Mesothelial cell of epicardium (in vitro differentiated cells): ENCODE measurements at regions not wholly inside any gene's neighbourhood (a gene's known extent, or its start where the extent isn't known, plus 50 kb on each side); places are given as distances from the start of the nearest gene placed in this dataset.
"Not testable (repeated sequence)": the region's sequence is repeated elsewhere in the genome, so short reads cannot be mapped to it uniquely, and the experiment has no call there.

Source experiments
- DNase-seq, 2 experiments: peaks; one replicate each; pipeline ENCODE4 v3.0.0; 2021; ENCODE audit warnings: low spot score in 2 of 2; ENCODE audit not compliant: unreplicated experiment in 2 of 2
- H3K27ac Mint-ChIP-seq: 2 replicates; pipeline ENCODE4 v1.8.0; 2021; ENCODE audit warnings: mixed read lengths
- H3K27me3 Mint-ChIP-seq: 2 replicates; pipeline ENCODE4 v1.8.0; 2021; ENCODE audit warnings: low read depth, mixed read lengths
- H3K36me3 Mint-ChIP-seq: 2 replicates; pipeline ENCODE4 v1.8.0; 2021; ENCODE audit warnings: mixed read lengths
- H3K4me1 Mint-ChIP-seq: 2 replicates; pipeline ENCODE4 v1.8.0; 2021; ENCODE audit warnings: mixed read lengths
- H3K4me3 Mint-ChIP-seq: 2 replicates; pipeline ENCODE4 v1.8.0; 2021; ENCODE audit warnings: mild to moderate bottlenecking, moderate library complexity, mixed read lengths
- H3K9me3 Mint-ChIP-seq: 2 replicates; pipeline ENCODE4 v1.8.0; 2021; ENCODE audit warnings: mixed read lengths
- TF ChIP-seq, protein P1 (sequence below): fragments of 200-600 bp; sonication (generic); IDR thresholded peaks from one replicate; pipeline ENCODE4 v1.5.0; 2021; ENCODE audit warnings: antibody characterized with exemption; ENCODE audit not compliant: unreplicated experiment

- Mint-ChIP-seq H3K27ac (no peak overlapping the region), H3K27me3 (no peaks in the 10 kb centered on the region), H3K4me3 (no peak overlapping the region), H3K4me1 (no peaks in the 10 kb centered on the region), H3K9me3 (peaks cover 58% of the 10 kb centered on the region), H3K36me3 (peaks cover 15% of the 10 kb centered on the region)
- TF ChIP-seq, protein P1, sequence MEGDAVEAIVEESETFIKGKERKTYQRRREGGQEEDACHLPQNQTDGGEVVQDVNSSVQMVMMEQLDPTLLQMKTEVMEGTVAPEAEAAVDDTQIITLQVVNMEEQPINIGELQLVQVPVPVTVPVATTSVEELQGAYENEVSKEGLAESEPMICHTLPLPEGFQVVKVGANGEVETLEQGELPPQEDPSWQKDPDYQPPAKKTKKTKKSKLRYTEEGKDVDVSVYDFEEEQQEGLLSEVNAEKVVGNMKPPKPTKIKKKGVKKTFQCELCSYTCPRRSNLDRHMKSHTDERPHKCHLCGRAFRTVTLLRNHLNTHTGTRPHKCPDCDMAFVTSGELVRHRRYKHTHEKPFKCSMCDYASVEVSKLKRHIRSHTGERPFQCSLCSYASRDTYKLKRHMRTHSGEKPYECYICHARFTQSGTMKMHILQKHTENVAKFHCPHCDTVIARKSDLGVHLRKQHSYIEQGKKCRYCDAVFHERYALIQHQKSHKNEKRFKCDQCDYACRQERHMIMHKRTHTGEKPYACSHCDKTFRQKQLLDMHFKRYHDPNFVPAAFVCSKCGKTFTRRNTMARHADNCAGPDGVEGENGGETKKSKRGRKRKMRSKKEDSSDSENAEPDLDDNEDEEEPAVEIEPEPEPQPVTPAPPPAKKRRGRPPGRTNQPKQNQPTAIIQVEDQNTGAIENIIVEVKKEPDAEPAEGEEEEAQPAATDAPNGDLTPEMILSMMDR: no peak
- DNase-seq: no peak
These were observed 337.0 kb upstream of the SLC7A11 start for GRCh38 chr4:138579146-138579545.

- DNase-seq, H3K27ac Mint-ChIP-seq, H3K4me3 Mint-ChIP-seq, H3K27me3 Mint-ChIP-seq, H3K4me1 Mint-ChIP-seq: not testable (repeated sequence)
- peaks cover 57% of the 10 kb centered on the region for H3K9me3 Mint-ChIP-seq
- H3K36me3 Mint-ChIP-seq: peaks cover 15% of the 10 kb centered on the region
These were observed 335.7 kb upstream of the SLC7A11 start for GRCh38 chr4:138577826-138578225.

DNA sequence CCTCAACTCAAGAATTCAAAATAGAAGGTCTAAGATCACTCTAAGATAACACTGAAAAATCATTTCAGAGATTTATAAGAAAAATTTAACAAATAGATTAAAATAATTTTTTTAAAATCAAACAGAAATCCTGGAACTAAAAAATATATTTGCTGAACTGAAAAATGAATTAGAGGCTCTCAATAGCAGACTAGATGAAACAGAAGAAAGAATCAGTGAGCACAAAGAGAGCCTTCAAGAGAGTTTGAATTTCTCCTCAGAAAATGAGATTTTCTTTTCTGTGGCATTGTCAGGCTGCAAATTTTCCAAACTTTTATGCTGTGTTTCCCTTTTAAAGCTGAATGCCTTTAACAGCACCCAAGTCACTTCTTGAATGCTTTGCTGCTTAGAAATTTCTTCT is 335.0 kb upstream of the SLC7A11 start:
- TF ChIP-seq, protein P1: no peak
- Mint-ChIP-seq H3K9me3 (peaks cover 53% of the 10 kb centered on the region), H3K36me3 (peaks cover 15% of the 10 kb centered on the region), H3K27me3 (no peaks in the 10 kb centered on the region), H3K4me3 (no peak overlapping the region), H3K4me1 (no peaks in the 10 kb centered on the region), H3K27ac (no peak overlapping the region)
- DNase-seq: no peak

DNA sequence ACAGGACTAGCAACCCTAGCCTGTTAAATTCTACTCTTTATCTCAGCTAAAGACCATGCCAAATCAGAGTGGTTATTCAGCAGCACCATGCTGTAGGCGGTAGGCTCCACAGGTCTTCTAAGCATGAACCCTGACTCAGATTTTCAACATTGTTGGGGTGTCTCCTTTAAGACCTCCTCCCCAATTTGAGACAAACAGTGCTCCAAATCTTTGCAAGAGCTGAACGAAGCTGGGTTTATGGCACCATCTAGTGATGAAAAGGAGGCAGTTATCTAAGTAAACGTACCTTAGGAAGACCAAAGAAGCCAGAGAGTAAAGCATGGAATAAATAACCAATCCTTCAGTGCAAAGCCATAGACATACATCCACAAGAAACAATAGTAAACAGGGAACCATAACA is 334.5 kb upstream of the SLC7A11 start:
- Mint-ChIP-seq H3K27ac (no peak overlapping the region), H3K4me1 (no peaks in the 10 kb centered on the region), H3K9me3 (peaks cover 48% of the 10 kb centered on the region), H3K27me3 (no peaks in the 10 kb centered on the region), H3K36me3 (peaks cover 15% of the 10 kb centered on the region), H3K4me3 (no peak overlapping the region)
- TF ChIP-seq, protein P1: no peak
- DNase-seq: no peak

- Mint-ChIP-seq H3K27ac (no peak overlapping the region), H3K36me3 (peaks cover 10% of the 10 kb centered on the region), H3K27me3 (no peaks in the 10 kb centered on the region), H3K4me3 (no peak overlapping the region), H3K4me1 (no peaks in the 10 kb centered on the region), H3K9me3 (peaks cover 22% of the 10 kb centered on the region)
- no peak for DNase-seq
- TF ChIP-seq, protein P1: no peak
These were observed 331.1 kb upstream of the SLC7A11 start for GRCh38 chr4:138573246-138573645.

DNA sequence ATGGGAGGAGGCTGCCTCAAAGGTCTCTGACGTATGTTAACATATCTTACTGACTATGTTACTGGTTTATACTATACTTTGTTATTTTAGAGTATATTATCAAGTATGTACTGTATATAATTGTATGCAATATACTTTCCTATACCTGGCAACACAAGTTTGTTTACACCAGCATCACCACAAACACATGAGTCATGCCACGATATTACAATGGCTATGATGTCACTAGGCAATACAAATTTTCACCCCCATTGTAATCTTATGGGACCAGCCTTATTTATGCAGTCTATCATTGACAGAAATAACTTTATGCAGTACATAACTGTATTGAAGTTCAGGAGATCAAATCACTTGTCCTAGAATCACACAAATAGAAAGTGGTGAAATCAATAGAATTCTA is 329.9 kb upstream of the SLC7A11 start:
- peaks cover 12% of the 10 kb centered on the region for H3K9me3 Mint-ChIP-seq
- peaks cover 5% of the 10 kb centered on the region for H3K4me1 Mint-ChIP-seq
- H3K27ac Mint-ChIP-seq: no peak overlapping the region

More for the DNA sequence above, 329.9 kb upstream of the SLC7A11 start:
- no peak overlapping the region for H3K4me3 Mint-ChIP-seq
- no peaks in the 10 kb centered on the region for H3K36me3 Mint-ChIP-seq
- DNase-seq: no peak
- no peaks in the 10 kb centered on the region for H3K27me3 Mint-ChIP-seq
- TF ChIP-seq, protein P1: no peak
